Muscle layer of colon (tissue), 2 donors: ENCODE measurements at regions not wholly inside any gene's neighbourhood (a gene's known extent, or its start where the extent isn't known, plus 50 kb on each side); places are given as distances from the start of the nearest gene placed in this dataset.

Experiments used
- H3K27ac ChIP-seq: one replicate; pipeline ENCODE4 v1.7.0; 2013; ENCODE audit warnings: low read depth, mild to moderate bottlenecking, low read length, moderate library complexity
- H3K27me3 ChIP-seq, 2 donors: one replicate each; pipeline ENCODE4 v1.7.0; 2013; ENCODE audit warnings: low read length in 2 of 2, mild to moderate bottlenecking in 2 of 2; ENCODE audit not compliant: insufficient read depth in 2 of 2, control insufficient read depth in 1 of 2
- H3K36me3 ChIP-seq: one replicate; pipeline ENCODE4 v1.7.0; 2013; ENCODE audit warnings: mild to moderate bottlenecking, low read length; ENCODE audit not compliant: insufficient read depth
- H3K4me1 ChIP-seq: one replicate; pipeline ENCODE4 v1.7.0; 2013; ENCODE audit warnings: mild to moderate bottlenecking, low read length; ENCODE audit not compliant: insufficient read depth
- H3K4me3 ChIP-seq, 2 donors: one replicate each; pipeline ENCODE4 v1.7.0; 2013; ENCODE audit warnings: low read length in 2 of 2, low read depth in 1 of 2, mild to moderate bottlenecking in 1 of 2, moderate library complexity in 1 of 2
- H3K9ac ChIP-seq: one replicate; pipeline ENCODE4 v1.7.0; 2013; ENCODE audit warnings: low read length
- H3K9me3 ChIP-seq: one replicate; pipeline ENCODE4 v1.7.0; 2013; ENCODE audit warnings: mild to moderate bottlenecking, low read length
- donor health status: abdominal sarcoma.
- donor health status: Adenocarcinoma of cecum.

GRCh38 chr20:55882286-55882685, 123.0 kb downstream of the CBLN4 start:
- Histone ChIP-seq H3K4me1 (no peaks in the 10 kb centered on the region), H3K27ac (no peak overlapping the region), H3K36me3 (no peaks in the 10 kb centered on the region), H3K4me3 (no peak overlapping the region), H3K9me3 (no peaks in the 10 kb centered on the region), H3K9ac (no peak overlapping the region), H3K27me3 (no peaks in the 10 kb centered on the region)

- no peak overlapping the region for H3K9ac ChIP-seq
- no peaks in the 10 kb centered on the region for H3K4me1 ChIP-seq
- no peaks in the 10 kb centered on the region for H3K27me3 ChIP-seq
- H3K27ac ChIP-seq = no peak overlapping the region
- no peak overlapping the region for H3K4me3 ChIP-seq
- no peaks in the 10 kb centered on the region for H3K36me3 ChIP-seq
- no peaks in the 10 kb centered on the region for H3K9me3 ChIP-seq
Observed at GRCh38 chr20:55881204-55881603, 124.1 kb downstream of the CBLN4 start.

- no peaks in the 10 kb centered on the region for H3K9me3 ChIP-seq
- no peak overlapping the region for H3K4me3 ChIP-seq
- no peak overlapping the region for H3K27ac ChIP-seq
- no peaks in the 10 kb centered on the region for H3K27me3 ChIP-seq
- H3K4me1 ChIP-seq = no peaks in the 10 kb centered on the region
- H3K9ac ChIP-seq = no peak overlapping the region
- H3K36me3 ChIP-seq = no peaks in the 10 kb centered on the region
Observed at GRCh38 chr20:55880361-55880760, 125.0 kb downstream of the CBLN4 start.

- Histone ChIP-seq H3K36me3 (no peaks in the 10 kb centered on the region), H3K4me1 (no peaks in the 10 kb centered on the region), H3K4me3 (no peak overlapping the region), H3K9me3 (no peaks in the 10 kb centered on the region), H3K9ac (no peak overlapping the region), H3K27ac (no peak overlapping the region), H3K27me3 (no peaks in the 10 kb centered on the region)
Observed at GRCh38 chr20:55855052-55855451, 150.3 kb downstream of the CBLN4 start.

- Histone ChIP-seq H3K27me3 (no peaks in the 10 kb centered on the region), H3K27ac (no peak overlapping the region), H3K9ac (no peak overlapping the region), H3K9me3 (no peaks in the 10 kb centered on the region), H3K4me3 (no peak overlapping the region), H3K4me1 (no peaks in the 10 kb centered on the region), H3K36me3 (no peaks in the 10 kb centered on the region)
Observed at GRCh38 chr20:55830121-55830827, 175.0 kb downstream of the CBLN4 start.

GRCh38 chr20:55805138-55805537, 200.2 kb downstream of the CBLN4 start:
- H3K27me3 ChIP-seq = no peaks in the 10 kb centered on the region
- H3K9ac ChIP-seq = no peak overlapping the region
- no peaks in the 10 kb centered on the region for H3K36me3 ChIP-seq
- H3K9me3 ChIP-seq = no peaks in the 10 kb centered on the region
- H3K4me3 ChIP-seq = no peak overlapping the region
- no peaks in the 10 kb centered on the region for H3K4me1 ChIP-seq
- H3K27ac ChIP-seq = no peak overlapping the region

GRCh38 chr20:55800552-55801245, 204.6 kb downstream of the CBLN4 start:
- no peak overlapping the region for H3K9ac ChIP-seq
- no peaks in the 10 kb centered on the region for H3K36me3 ChIP-seq
- no peaks in the 10 kb centered on the region for H3K27me3 ChIP-seq
- H3K4me1 ChIP-seq = no peaks in the 10 kb centered on the region
- H3K9me3 ChIP-seq = no peaks in the 10 kb centered on the region
- no peak overlapping the region for H3K4me3 ChIP-seq
- no peak overlapping the region for H3K27ac ChIP-seq

GRCh38 chr20:55793986-55794385, 211.3 kb downstream of the CBLN4 start:
- Histone ChIP-seq H3K4me3 (no peak overlapping the region), H3K9ac (no peak overlapping the region), H3K9me3 (no peaks in the 10 kb centered on the region), H3K36me3 (no peaks in the 10 kb centered on the region), H3K27me3 (no peaks in the 10 kb centered on the region), H3K4me1 (no peaks in the 10 kb centered on the region), H3K27ac (no peak overlapping the region)

GRCh38 chr20:55792049-55792448, 213.3 kb downstream of the CBLN4 start:
- H3K9ac ChIP-seq = no peak overlapping the region
- no peaks in the 10 kb centered on the region for H3K36me3 ChIP-seq
- H3K9me3 ChIP-seq = no peaks in the 10 kb centered on the region
- H3K27ac ChIP-seq = no peak overlapping the region
- no peaks in the 10 kb centered on the region for H3K4me1 ChIP-seq
- no peak overlapping the region for H3K4me3 ChIP-seq
- H3K27me3 ChIP-seq = no peaks in the 10 kb centered on the region

GRCh38 chr20:55790178-55790577, 215.1 kb downstream of the CBLN4 start:
- no peaks in the 10 kb centered on the region for H3K36me3 ChIP-seq
- no peak overlapping the region for H3K4me3 ChIP-seq
- H3K27me3 ChIP-seq = no peaks in the 10 kb centered on the region
- H3K9ac ChIP-seq = no peak overlapping the region
- no peaks in the 10 kb centered on the region for H3K4me1 ChIP-seq
- H3K9me3 ChIP-seq = no peaks in the 10 kb centered on the region
- H3K27ac ChIP-seq = no peak overlapping the region

- Histone ChIP-seq H3K4me3 (no peak overlapping the region), H3K4me1 (no peaks in the 10 kb centered on the region), H3K27me3 (no peaks in the 10 kb centered on the region), H3K9me3 (no peaks in the 10 kb centered on the region), H3K27ac (no peak overlapping the region), H3K36me3 (no peaks in the 10 kb centered on the region), H3K9ac (no peak overlapping the region)
Observed at GRCh38 chr20:55784036-55784435, 221.3 kb downstream of the CBLN4 start.

- no peak overlapping the region for H3K4me3 ChIP-seq
Observed at GRCh38 chr20:55783381-55783780, 221.9 kb downstream of the CBLN4 start.

More at GRCh38 chr20:55783381-55783780, 221.9 kb downstream of the CBLN4 start:
- no peaks in the 10 kb centered on the region for H3K27me3 ChIP-seq
- H3K27ac ChIP-seq = no peak overlapping the region
- H3K36me3 ChIP-seq = no peaks in the 10 kb centered on the region
- H3K9ac ChIP-seq = no peak overlapping the region
- H3K4me1 ChIP-seq = no peaks in the 10 kb centered on the region
- no peaks in the 10 kb centered on the region for H3K9me3 ChIP-seq
